ENCODE measurements at regions not wholly inside any gene's neighbourhood (a gene's known extent, or its start where the extent isn't known, plus 50 kb on each side); places are given as distances from the start of the nearest gene placed in this dataset.

DNA sequence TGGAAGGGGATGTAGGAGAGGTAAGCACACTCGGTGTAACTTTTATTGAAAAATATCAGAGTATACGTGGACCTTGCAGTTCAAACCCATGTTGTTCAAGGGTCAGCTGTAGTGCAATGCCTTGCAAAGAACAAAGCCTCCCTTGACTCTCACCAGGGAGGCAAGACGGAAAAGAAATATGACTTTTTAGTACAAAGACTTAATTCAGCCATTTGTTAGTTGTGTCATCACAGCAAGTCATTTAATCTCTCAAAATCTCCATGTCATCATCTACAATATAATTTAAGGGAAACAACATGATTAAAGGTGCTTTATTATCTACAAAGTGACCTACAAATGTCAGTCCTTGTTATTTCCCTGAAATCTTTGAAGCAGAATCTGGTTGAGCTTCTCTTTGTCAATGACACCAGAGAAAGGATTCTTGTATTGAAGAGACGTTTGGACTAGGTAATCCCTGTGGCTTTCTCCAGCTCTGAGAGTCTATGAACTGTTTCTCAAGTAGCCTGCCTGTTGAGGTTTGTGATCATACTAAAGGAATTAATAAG is 502.8 kb downstream of the REEP3 start:
- no peaks in the 10 kb centered on the region for H3K36me3 Mint-ChIP-seq
- H3K4me1 Mint-ChIP-seq = no peaks in the 10 kb centered on the region
- no peak overlapping the region for H3K27ac Mint-ChIP-seq
- H3K4me3 ChIP-seq (ENCODE audit: low read length) = no peak overlapping the region
- H3K36me3 ChIP-seq (ENCODE audit: insufficient read depth, low read length) = no peaks in the 10 kb centered on the region
- H3K9me3 Mint-ChIP-seq = peaks cover 0 to 13% (median 5%) of the 10 kb centered on the region in 5 donors
- H3K4me3 Mint-ChIP-seq = no peak overlapping the region
- no peak overlapping the region for H3K27ac ChIP-seq (ENCODE audit: low read depth, low read length)
- H3K4me1 ChIP-seq (ENCODE audit: insufficient read depth, low read length) = no peaks in the 10 kb centered on the region
- POLR2A ChIA-PET = no interaction called here
- peaks cover 1 to 9% of the 10 kb centered on the region in 2 donors for H3K27me3 Mint-ChIP-seq
- CTCF ChIA-PET = no interaction called here
- no peak for DNase-seq
- H3K27me3 ChIP-seq (ENCODE audit: insufficient read depth, low read length, poor library complexity, severe bottlenecking) = no peaks in the 10 kb centered on the region
- H3K9me3 ChIP-seq (ENCODE audit: low read length) = no peaks in the 10 kb centered on the region

DNA sequence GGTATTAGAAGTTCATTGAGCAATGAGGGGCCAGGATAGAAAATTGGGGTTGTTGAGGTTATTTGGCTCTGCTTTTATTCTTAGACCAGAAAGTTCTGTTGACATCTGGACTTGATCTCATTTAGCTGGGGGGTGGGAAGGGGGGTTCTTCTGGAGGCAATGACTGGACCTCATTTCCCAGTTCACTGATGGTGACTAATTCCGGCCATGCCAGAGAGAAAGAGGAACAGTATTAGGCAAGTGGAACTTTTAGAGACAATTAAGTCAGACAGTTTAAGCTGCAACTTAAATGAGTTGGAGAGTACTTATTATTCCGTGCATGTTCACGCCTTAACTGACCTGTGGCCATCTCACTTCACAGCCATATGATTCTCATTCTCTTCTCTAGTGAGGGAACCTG is 512.5 kb downstream of the REEP3 start:
- Histone ChIP-seq H3K27me3 (ENCODE audit: insufficient read depth, low read length, poor library complexity, severe bottlenecking) (no peaks in the 10 kb centered on the region), H3K36me3 (ENCODE audit: insufficient read depth, low read length) (no peaks in the 10 kb centered on the region), H3K9me3 (ENCODE audit: low read length) (no peaks in the 10 kb centered on the region), H3K27ac (ENCODE audit: low read depth, low read length) (no peak overlapping the region), H3K4me1 (ENCODE audit: insufficient read depth, low read length) (no peaks in the 10 kb centered on the region), H3K4me3 (ENCODE audit: low read length) (no peak overlapping the region)
- H3K36me3 Mint-ChIP-seq = no peaks in the 10 kb centered on the region
- DNase-seq = no peak
- ChIA-PET POLR2A (no interaction called here), CTCF (no interaction called here)
- H3K27me3 Mint-ChIP-seq = peaks cover 11 to 25% of the 10 kb centered on the region in 2 donors
- H3K4me1 Mint-ChIP-seq = no peaks in the 10 kb centered on the region
- H3K4me3 Mint-ChIP-seq = no peak overlapping the region
- no peak overlapping the region for H3K27ac Mint-ChIP-seq
- no peaks in the 10 kb centered on the region for H3K9me3 Mint-ChIP-seq

DNA sequence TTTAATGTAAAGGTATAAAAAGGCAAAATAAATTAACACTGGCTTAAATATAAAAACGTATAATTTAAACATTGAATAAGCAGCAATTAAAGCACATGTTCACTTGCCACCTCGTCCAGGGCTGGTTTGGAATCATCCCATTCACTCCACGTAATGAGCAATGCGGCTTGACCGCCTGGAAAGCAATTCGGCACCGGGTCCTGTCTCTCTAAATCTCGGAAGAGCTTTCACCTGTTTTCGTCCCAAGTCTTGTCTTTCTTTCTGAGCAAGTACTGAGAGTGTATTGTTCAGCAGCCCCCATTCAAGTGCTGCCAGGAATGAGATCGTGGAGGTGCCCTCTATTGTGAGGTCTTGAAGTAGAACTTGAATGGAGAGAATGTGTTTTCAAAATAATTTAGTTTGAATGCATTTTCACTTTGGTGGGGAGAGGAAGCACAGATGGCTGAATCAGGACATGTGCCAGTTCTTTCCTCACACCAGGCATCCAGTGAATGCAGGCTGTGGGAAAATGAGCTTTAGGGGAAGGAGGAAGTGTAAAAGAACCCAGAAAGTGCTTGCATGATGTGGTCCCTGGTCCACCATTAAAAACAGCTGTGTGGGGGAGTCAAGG is 515.2 kb downstream of the REEP3 start:
- H3K4me3 ChIP-seq (ENCODE audit: low read length) = no peak overlapping the region
- no peak overlapping the region for H3K27ac ChIP-seq (ENCODE audit: low read depth, low read length)
- CTCF ChIA-PET = no interaction called here
- no peaks in the 10 kb centered on the region for H3K36me3 ChIP-seq (ENCODE audit: insufficient read depth, low read length)
- H3K9me3 Mint-ChIP-seq = no peaks in the 10 kb centered on the region
- no peak for DNase-seq
- H3K36me3 Mint-ChIP-seq = no peaks in the 10 kb centered on the region
- H3K27ac Mint-ChIP-seq = no peak overlapping the region
- H3K27me3 Mint-ChIP-seq = peaks cover 11 to 36% of the 10 kb centered on the region in 2 donors
- peaks cover 4% of the 10 kb centered on the region for H3K4me1 ChIP-seq (ENCODE audit: insufficient read depth, low read length)
- H3K4me1 Mint-ChIP-seq = peaks cover 5 to 6% (median 6%) of the 10 kb centered on the region in 3 donors
- no peaks in the 10 kb centered on the region for H3K9me3 ChIP-seq (ENCODE audit: low read length)
- H3K4me3 Mint-ChIP-seq = no peak overlapping the region
- POLR2A ChIA-PET = no interaction called here
- no peaks in the 10 kb centered on the region for H3K27me3 ChIP-seq (ENCODE audit: insufficient read depth, low read length, poor library complexity, severe bottlenecking)

DNA sequence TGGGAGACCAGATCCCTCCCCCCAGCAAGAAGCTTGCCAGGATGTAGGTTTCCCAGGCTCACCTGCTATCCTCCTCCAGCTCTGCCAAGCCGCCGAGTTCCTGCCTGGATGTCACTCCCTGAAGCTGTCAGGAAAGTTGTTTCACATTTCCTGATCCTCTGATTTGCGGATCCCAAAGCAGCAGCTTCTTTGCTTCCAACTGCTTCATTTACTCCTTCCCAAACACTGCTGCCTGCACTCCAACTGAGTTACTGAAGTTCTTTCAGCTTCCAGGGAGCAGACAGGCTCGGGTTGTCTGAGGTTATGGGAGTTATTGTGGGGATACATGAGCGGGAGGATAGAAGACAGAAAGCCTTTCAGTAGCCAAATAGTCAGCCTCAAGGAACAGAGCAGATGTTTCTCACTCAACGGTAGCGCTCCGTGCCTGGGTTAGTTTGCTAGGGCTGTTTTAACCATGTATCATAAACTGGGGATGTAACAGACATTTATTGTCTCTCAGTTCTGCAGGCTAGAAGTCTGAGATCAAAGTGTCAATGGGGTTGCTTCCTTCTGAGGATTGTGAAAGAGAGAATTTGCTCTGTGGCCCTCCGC is 516.0 kb downstream of the REEP3 start:
- DNase-seq = no peak
- Histone ChIP-seq H3K4me1 (ENCODE audit: insufficient read depth, low read length) (peaks cover 4% of the 10 kb centered on the region), H3K36me3 (ENCODE audit: insufficient read depth, low read length) (no peaks in the 10 kb centered on the region), H3K27me3 (ENCODE audit: insufficient read depth, low read length, poor library complexity, severe bottlenecking) (no peaks in the 10 kb centered on the region), H3K9me3 (ENCODE audit: low read length) (no peaks in the 10 kb centered on the region), H3K4me3 (ENCODE audit: low read length) (no peak overlapping the region), H3K27ac (ENCODE audit: low read depth, low read length) (no peak overlapping the region)
- Mint-ChIP-seq H3K4me1 (peaks cover 5 to 7% (median 6%) of the 10 kb centered on the region in 3 donors), H3K27ac (no peak overlapping the region), H3K27me3 (peaks cover 11 to 36% of the 10 kb centered on the region in 2 donors), H3K36me3 (no peaks in the 10 kb centered on the region), H3K9me3 (no peaks in the 10 kb centered on the region), H3K4me3 (no peak overlapping the region)
- ChIA-PET POLR2A (no interaction called here), CTCF (no interaction called here)

DNA sequence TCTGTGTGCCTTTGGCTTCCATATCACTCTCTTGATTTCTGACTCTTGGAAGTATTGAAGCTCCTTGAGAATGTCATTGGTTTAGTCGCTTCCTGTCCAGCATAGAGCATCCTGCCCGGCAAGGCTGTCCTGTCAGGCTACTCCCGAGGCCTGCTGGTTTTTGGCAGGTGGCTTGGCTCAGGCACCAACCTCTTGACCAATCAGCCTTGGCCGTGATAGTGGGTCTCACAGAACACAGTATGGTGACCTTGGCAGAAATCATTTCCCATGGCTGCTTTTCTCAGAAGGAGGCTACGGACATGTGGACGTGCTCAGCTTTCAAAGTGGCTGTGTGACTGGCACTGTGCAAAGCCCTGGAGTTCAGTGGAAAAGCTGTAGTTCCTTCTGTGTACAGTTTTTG is 516.9 kb downstream of the REEP3 start:
- Mint-ChIP-seq H3K27me3 (peaks cover 11 to 36% of the 10 kb centered on the region in 2 donors), H3K27ac (no peak overlapping the region), H3K36me3 (no peaks in the 10 kb centered on the region), H3K4me3 (no peak overlapping the region), H3K9me3 (no peaks in the 10 kb centered on the region), H3K4me1 (peaks cover 6 to 10% (median 6%) of the 10 kb centered on the region in 3 donors)
- CTCF ChIA-PET = no interaction called here
- DNase-seq = no peak
- no peak overlapping the region for H3K27ac ChIP-seq (ENCODE audit: low read depth, low read length)
- peaks cover 4% of the 10 kb centered on the region for H3K4me1 ChIP-seq (ENCODE audit: insufficient read depth, low read length)
- H3K9me3 ChIP-seq (ENCODE audit: low read length) = no peaks in the 10 kb centered on the region
- no peak overlapping the region for H3K4me3 ChIP-seq (ENCODE audit: low read length)
- POLR2A ChIA-PET = no interaction called here
- no peaks in the 10 kb centered on the region for H3K27me3 ChIP-seq (ENCODE audit: insufficient read depth, low read length, poor library complexity, severe bottlenecking)
- H3K36me3 ChIP-seq (ENCODE audit: insufficient read depth, low read length) = no peaks in the 10 kb centered on the region

DNA sequence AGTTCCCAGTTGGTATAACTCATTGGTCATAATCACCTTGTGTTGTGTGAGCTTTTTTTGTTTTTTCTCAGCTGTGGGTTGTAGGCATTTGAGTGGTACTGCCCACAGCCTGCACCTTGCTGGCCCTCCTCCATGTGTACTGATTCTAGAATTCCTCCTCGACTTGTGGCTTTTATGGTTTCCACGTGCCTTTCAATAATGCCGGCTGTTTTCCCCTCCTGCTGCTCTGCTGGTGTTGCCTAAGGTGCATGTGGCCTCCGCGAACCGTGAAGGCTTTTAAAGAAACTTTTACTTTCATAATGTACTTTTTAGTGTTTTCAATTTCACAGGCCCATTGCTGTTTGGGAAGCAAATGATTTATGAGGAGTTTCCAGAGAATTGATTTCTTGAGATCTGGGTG is 518.0 kb downstream of the REEP3 start:
- peaks cover 6 to 10% (median 6%) of the 10 kb centered on the region in 3 donors for H3K4me1 Mint-ChIP-seq
- CTCF ChIA-PET = no interaction called here
- H3K27me3 Mint-ChIP-seq = peaks cover 11 to 36% of the 10 kb centered on the region in 2 donors
- no peak for DNase-seq
- H3K36me3 Mint-ChIP-seq = no peaks in the 10 kb centered on the region
- POLR2A ChIA-PET = no interaction called here
- no peak overlapping the region for H3K27ac ChIP-seq (ENCODE audit: low read depth, low read length)
- H3K27me3 ChIP-seq (ENCODE audit: insufficient read depth, low read length, poor library complexity, severe bottlenecking) = no peaks in the 10 kb centered on the region
- peaks cover 4% of the 10 kb centered on the region for H3K4me1 ChIP-seq (ENCODE audit: insufficient read depth, low read length)
- no peaks in the 10 kb centered on the region for H3K9me3 ChIP-seq (ENCODE audit: low read length)
- no peak overlapping the region for H3K4me3 Mint-ChIP-seq
- H3K9me3 Mint-ChIP-seq = no peaks in the 10 kb centered on the region
- no peak overlapping the region for H3K27ac Mint-ChIP-seq
- H3K4me3 ChIP-seq (ENCODE audit: low read length) = no peak overlapping the region
- H3K36me3 ChIP-seq (ENCODE audit: insufficient read depth, low read length) = no peaks in the 10 kb centered on the region

DNA sequence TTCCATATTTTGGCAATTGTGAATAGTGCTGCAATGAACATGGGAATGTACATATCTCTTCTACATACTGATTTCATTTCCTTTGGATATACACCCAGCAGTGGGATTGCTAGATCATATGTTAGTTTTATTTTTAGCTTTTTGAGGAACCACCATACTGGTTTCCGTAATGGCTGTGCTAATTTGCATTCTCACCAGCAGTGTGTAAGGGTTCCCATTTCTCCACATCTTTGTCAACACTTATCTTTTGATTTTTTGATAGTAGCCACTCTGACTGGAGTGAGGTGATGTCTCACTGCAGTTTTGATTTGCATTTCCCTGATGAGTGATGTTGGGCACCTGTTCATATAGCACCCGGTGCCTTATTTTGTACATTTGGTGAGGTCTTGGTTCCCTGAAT is 519.6 kb downstream of the REEP3 start:
- Histone ChIP-seq H3K4me3 (ENCODE audit: low read length) (peak overlapping the region; percentile 47), H3K27ac (ENCODE audit: low read depth, low read length) (no peak overlapping the region), H3K4me1 (ENCODE audit: insufficient read depth, low read length) (peaks cover 4% of the 10 kb centered on the region), H3K9me3 (ENCODE audit: low read length) (no peaks in the 10 kb centered on the region), H3K27me3 (ENCODE audit: insufficient read depth, low read length, poor library complexity, severe bottlenecking) (no peaks in the 10 kb centered on the region), H3K36me3 (ENCODE audit: insufficient read depth, low read length) (no peaks in the 10 kb centered on the region)
- POLR2A ChIA-PET = no interaction called here
- Mint-ChIP-seq H3K27ac (peak overlapping the region in 3 of 8 donors; percentile 20 to 72 (median 64)), H3K36me3 (no peaks in the 10 kb centered on the region), H3K4me1 (peaks cover 6 to 10% (median 6%) of the 10 kb centered on the region in 3 donors), H3K9me3 (no peaks in the 10 kb centered on the region), H3K27me3 (peaks cover 6 to 29% of the 10 kb centered on the region in 2 donors), H3K4me3 (peak overlapping the region in 5 of 7 donors; percentile 57 to 75 (median 65))
- CTCF ChIA-PET = interaction anchor here (0.8 to 1.4 kb wide), 2 partner anchors 9 to 12 kb away, joined by 3 read pairs; no protein-coding TSS in a partner anchor
- no peak for DNase-seq

DNA sequence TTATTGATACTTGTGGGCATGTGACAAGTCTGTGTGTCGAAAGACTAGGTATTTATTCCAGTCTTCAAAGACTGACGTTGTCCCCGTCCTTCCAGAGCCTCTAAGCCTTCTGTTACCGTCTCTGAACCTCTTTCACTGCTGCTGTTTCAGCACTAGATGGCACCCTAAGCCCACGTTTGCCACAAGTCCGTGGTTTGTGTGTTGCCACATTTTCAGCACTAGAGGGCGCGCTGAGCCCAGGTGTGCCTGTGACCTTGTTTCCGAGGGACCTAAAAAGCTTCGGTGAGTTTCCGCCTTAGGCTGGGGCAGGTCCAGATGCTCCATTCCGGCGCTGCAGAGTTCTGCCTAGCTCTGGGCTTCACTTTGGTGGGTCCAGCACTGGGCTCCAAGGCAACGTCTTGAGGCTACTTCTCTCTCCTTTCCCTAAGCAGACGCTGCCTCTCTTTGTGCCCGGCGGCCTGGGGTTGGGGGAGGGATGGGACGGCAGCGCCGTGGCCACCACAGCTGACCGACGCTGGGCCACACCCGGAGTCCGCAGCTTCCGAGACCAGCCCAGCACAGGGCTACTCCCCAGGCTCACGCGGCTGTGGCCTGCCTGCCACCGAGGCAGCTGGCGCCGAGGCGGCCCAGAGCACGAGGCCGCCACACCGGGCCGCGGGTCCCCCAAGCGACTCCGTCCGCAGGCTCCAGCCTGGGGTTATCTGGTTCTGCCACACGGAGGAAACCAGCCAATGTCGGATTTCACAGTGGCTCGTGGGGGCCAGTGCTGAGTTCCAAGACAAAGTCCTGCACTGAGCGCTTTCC is 520.2 kb downstream of the REEP3 start:
- no peaks in the 10 kb centered on the region for H3K9me3 Mint-ChIP-seq
- no peak overlapping the region for H3K27ac ChIP-seq (ENCODE audit: low read depth, low read length)
- no peaks in the 10 kb centered on the region for H3K36me3 Mint-ChIP-seq
- no peaks in the 10 kb centered on the region for H3K27me3 ChIP-seq (ENCODE audit: insufficient read depth, low read length, poor library complexity, severe bottlenecking)
- H3K36me3 ChIP-seq (ENCODE audit: insufficient read depth, low read length) = no peaks in the 10 kb centered on the region
- peak overlapping the region; percentile 47 for H3K4me3 ChIP-seq (ENCODE audit: low read length)
- CTCF ChIA-PET = interaction anchor here (0.8 to 1.4 kb wide), 3 partner anchors 9 to 22 kb away, joined by 3 to 4 read pairs (median 3); no protein-coding TSS in a partner anchor
- H3K27ac Mint-ChIP-seq = peak overlapping the region in 4 of 8 donors; percentile 20 to 72 (median 47)
- H3K4me3 Mint-ChIP-seq = peak overlapping the region; percentile 31 to 75 (median 65)
- POLR2A ChIA-PET = no interaction called here
- no peaks in the 10 kb centered on the region for H3K9me3 ChIP-seq (ENCODE audit: low read length)
- peaks cover 6 to 23% of the 10 kb centered on the region in 2 donors for H3K27me3 Mint-ChIP-seq
- peaks cover 6 to 10% (median 6%) of the 10 kb centered on the region in 3 donors for H3K4me1 Mint-ChIP-seq
- peak; percentile 53 to 86 (median 74) for DNase-seq
- H3K4me1 ChIP-seq (ENCODE audit: insufficient read depth, low read length) = peaks cover 4% of the 10 kb centered on the region

Measured in CD8-positive, alpha-beta memory T cell (primary cell).